ENCODE measurements at regions not wholly inside any gene's neighbourhood (a gene's known extent, or its start where the extent isn't known, plus 50 kb on each side); places are given as distances from the start of the nearest gene placed in this dataset.

DNA sequence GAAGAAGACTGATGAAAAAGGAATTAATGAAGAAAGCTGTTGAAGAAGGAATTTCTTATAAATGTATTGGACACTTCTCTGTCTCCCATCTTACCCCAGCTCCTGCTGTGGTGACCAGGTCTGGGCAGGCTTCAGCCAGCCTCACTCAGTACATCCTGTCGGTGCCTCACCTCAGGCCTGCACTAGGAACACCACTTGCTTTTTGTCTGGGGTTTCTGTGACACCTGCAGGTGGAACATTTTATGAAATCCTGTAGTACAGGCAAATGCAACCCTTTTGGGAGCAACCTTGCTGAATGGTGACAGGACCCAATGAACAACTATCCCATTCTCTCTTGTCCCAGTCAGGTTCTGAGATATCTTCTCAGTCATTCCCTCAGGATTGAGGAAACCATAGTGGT is 129.7 kb downstream of the PRDM13 start:
- TF ChIP-seq, protein P1, sequence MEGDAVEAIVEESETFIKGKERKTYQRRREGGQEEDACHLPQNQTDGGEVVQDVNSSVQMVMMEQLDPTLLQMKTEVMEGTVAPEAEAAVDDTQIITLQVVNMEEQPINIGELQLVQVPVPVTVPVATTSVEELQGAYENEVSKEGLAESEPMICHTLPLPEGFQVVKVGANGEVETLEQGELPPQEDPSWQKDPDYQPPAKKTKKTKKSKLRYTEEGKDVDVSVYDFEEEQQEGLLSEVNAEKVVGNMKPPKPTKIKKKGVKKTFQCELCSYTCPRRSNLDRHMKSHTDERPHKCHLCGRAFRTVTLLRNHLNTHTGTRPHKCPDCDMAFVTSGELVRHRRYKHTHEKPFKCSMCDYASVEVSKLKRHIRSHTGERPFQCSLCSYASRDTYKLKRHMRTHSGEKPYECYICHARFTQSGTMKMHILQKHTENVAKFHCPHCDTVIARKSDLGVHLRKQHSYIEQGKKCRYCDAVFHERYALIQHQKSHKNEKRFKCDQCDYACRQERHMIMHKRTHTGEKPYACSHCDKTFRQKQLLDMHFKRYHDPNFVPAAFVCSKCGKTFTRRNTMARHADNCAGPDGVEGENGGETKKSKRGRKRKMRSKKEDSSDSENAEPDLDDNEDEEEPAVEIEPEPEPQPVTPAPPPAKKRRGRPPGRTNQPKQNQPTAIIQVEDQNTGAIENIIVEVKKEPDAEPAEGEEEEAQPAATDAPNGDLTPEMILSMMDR (IDR thresholded peaks at IDR 0.05; ENCODE audit: extremely low read depth, insufficient read depth, missing control alignments): no peak
- no peak for DNase-seq (ENCODE audit: low spot score)
- in situ Hi-C loops (cut with MboI; ENCODE audit: low pct_unique_long_range_greater_than_20kb, low sequenced_read_pairs, unreplicated experiment): loop anchor here (25.0 kb wide), 1 partner anchor 274 kb away; no protein-coding TSS in a partner anchor

DNA sequence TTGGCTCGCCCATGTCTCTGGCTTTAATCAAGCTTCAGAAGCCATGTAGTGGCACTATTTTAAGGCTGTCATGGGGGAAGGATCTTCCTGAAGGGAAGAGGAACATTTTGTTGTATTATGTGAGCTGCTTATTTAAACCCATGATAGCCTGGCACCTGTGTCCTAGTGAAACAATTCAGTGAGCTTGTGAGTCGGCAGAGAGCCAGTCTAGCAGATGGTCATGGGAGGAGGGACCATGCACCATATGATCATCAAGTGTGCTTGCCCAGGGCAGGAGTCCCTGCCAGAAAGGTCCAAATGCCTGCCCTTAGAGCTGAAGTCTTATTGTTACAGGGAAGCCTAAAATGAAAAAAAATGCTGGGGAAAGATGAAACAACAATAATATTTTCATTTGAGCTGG is 132.9 kb downstream of the PRDM13 start:
- in situ Hi-C loops (cut with MboI; ENCODE audit: low pct_unique_long_range_greater_than_20kb, low sequenced_read_pairs, unreplicated experiment): loop anchor here (25.0 kb wide), 1 partner anchor 277 kb away; no protein-coding TSS in a partner anchor
- no peak for DNase-seq (ENCODE audit: low spot score)
- TF ChIP-seq, protein P1 (IDR thresholded peaks at IDR 0.05; ENCODE audit: extremely low read depth, insufficient read depth, missing control alignments): no peak

DNA sequence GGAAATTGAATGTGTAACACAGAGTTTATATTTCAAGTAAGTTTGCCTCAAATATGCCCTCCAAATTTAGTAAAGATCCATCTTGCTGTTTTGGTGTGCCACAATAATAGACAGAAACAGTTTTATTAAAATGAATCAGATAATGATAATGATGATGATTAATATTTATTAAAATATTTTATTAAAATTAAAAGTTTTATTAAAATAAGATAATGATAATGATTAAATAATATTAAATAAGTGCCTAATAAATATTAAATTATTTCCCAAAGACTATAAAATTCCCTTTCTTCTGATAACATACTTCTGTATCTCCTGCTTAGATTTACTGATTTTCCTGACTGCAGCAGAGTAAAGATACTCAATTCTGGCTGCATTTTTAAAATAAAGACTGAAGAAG is 134.5 kb downstream of the PRDM13 start:
- in situ Hi-C loops (cut with MboI; ENCODE audit: low pct_unique_long_range_greater_than_20kb, low sequenced_read_pairs, unreplicated experiment): loop anchor here (25.0 kb wide), 1 partner anchor 279 kb away; no protein-coding TSS in a partner anchor

DNA sequence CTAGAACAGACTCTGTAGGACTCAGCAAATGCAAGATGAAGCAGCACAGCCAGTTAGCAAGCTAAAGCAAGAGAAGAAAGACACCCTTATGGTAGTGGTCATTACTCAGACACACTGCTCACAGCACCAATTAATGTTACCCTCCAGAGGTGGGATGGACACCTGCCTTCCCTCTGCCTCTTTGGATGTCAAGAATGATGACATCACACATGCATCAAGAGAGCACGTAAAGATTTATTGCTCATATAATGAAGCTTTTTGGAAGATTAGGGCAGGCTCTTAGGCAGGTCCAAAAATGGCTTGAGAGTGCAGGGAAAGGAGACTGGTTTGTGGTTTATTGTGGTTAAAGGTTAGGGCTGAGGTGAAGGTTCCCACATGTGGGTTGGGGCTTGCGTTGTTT is 137.0 kb downstream of the PRDM13 start:
- in situ Hi-C loops (cut with MboI; ENCODE audit: low pct_unique_long_range_greater_than_20kb, low sequenced_read_pairs, unreplicated experiment): loop anchor here (25.0 kb wide), 1 partner anchor 281 kb away; no protein-coding TSS in a partner anchor
- DNase-seq (ENCODE audit: low spot score): no peak
- TF ChIP-seq, protein P1 (IDR thresholded peaks at IDR 0.05; ENCODE audit: extremely low read depth, insufficient read depth, missing control alignments): no peak

More for the DNA sequence above, 134.5 kb downstream of the PRDM13 start:
- TF ChIP-seq, protein P1 (IDR thresholded peaks at IDR 0.05; ENCODE audit: extremely low read depth, insufficient read depth, missing control alignments): no peak
- DNase-seq (ENCODE audit: low spot score): no peak

DNA sequence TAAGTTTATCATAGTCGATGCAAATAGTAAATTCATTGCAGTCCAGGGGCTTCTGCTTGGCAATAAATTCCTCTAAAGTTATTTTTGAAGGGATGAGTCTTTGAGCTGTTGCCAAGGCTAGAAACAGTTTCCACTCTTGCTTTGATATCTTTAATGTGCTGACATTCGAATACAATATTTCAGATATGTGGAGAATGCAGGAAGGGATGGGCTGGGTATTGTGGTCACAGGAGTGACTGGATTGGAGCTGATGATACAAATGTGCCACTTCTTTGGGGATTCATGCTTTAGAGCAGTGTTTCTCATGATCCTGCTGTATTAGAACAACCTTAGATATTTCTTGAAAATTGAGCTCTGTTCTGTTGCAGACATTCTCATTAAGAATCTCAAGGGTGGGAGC is 139.0 kb downstream of the PRDM13 start:
- DNase-seq (ENCODE audit: low spot score): no peak
- in situ Hi-C loops (cut with MboI; ENCODE audit: low pct_unique_long_range_greater_than_20kb, low sequenced_read_pairs, unreplicated experiment): loop anchor here (25.0 kb wide), 1 partner anchor 283 kb away; no protein-coding TSS in a partner anchor
- TF ChIP-seq, protein P1 (IDR thresholded peaks at IDR 0.05; ENCODE audit: extremely low read depth, insufficient read depth, missing control alignments): no peak

DNA sequence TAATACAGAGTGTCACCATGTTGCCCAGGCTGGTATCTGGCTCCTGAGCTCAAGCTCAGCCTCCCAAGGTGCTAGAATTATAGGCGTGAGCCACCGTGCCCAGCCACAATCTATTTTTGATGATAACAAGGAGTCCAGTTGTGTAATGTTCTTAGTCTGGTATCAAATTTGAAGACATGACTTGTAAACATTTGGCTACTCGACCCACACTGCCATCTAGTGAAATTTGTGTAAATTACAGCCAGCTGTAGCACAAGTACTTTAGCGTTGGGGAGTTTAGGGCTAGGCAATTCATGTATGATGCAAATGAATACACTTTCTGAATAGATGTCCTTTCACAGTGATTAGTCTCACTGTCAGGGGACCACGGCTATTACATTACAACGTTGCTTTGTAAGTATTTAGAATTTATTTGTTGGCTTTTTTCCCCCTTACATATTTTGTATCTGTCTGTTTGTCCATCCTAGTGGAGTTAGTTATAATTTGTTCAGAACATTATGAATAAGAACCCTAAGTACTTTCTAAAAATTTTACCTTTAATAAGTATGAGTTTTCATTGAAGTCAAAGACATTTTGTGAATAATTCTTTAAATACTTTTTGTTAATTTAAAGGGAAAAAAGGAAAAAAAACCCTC is 139.7 kb downstream of the PRDM13 start:
- DNase-seq (ENCODE audit: low spot score): peak; percentile 43

More for the DNA sequence above, 139.7 kb downstream of the PRDM13 start:
- in situ Hi-C loops (cut with MboI; ENCODE audit: low pct_unique_long_range_greater_than_20kb, low sequenced_read_pairs, unreplicated experiment): loop anchor here (25.0 kb wide), 1 partner anchor 284 kb away; no protein-coding TSS in a partner anchor
- TF ChIP-seq, protein P1 (IDR thresholded peaks at IDR 0.05; ENCODE audit: extremely low read depth, insufficient read depth, missing control alignments): peak; percentile 73
